Spleen (tissue), 11 donors: ENCODE measurements at regions not wholly inside any gene's neighbourhood (a gene's known extent, or its start where the extent isn't known, plus 50 kb on each side); places are given as distances from the start of the nearest gene placed in this dataset.
"Not testable (repeated sequence)": the region's sequence is repeated elsewhere in the genome, so short reads cannot be mapped to it uniquely, and the experiment has no call there.

Experiments used
- DNase-seq: peaks from one replicate; pipeline ENCODE4 v3.0.0-alpha.2; 2020
- H3K27ac ChIP-seq, 8 donors: fragments of 200-600 bp; sonication (generic) in 7 of 8; 1 replicate in 4 of 8; 2 replicates in 4 of 8; pipeline versions ENCODE4 v1.5.0 to v1.8.0; 2016 to 2021; ENCODE audit warnings: inconsistent platforms in 4 of 8, mild to moderate bottlenecking in 4 of 8, moderate library complexity in 1 of 8
- H3K27me3 ChIP-seq, 7 donors: fragments of 200-600 bp; sonication (generic) in 6 of 7; replicated peaks in 1 of 7; 1 replicate in 4 of 7; 2 replicates in 3 of 7; pipeline versions ENCODE4 v1.5.0 to v1.8.0; 2016 to 2021; ENCODE audit warnings: inconsistent platforms in 3 of 7, mild to moderate bottlenecking in 1 of 7
- H3K36me3 ChIP-seq, 6 donors: fragments of 200-600 bp; sonication (generic) in 5 of 6; 1 replicate in 4 of 6; 2 replicates in 2 of 6; pipeline versions ENCODE4 v1.5.0 to v1.8.0; 2016 to 2021; ENCODE audit warnings: inconsistent platforms in 2 of 6
- H3K4me1 ChIP-seq, 6 donors: fragments of 200-600 bp; sonication (generic) in 5 of 6; 1 replicate in 3 of 6; 2 replicates in 3 of 6; pipeline versions ENCODE4 v1.5.0 to v1.8.0; 2016 to 2021; ENCODE audit warnings: inconsistent platforms in 3 of 6
- H3K4me3 ChIP-seq, 8 donors: fragments of 200-600 bp; sonication (generic) in 7 of 8; 1 replicate in 4 of 8; 2 replicates in 4 of 8; pipeline versions ENCODE4 v1.5.0 to v1.8.0; 2016 to 2021; ENCODE audit warnings: inconsistent platforms in 4 of 8, mild to moderate bottlenecking in 4 of 8, moderate library complexity in 2 of 8
- H3K9me3 ChIP-seq, 8 donors: fragments of 200-600 bp; sonication (generic) in 7 of 8; 1 replicate in 4 of 8; 2 replicates in 4 of 8; pipeline versions ENCODE4 v1.5.0 to v1.8.0; 2016 to 2021; ENCODE audit warnings: inconsistent platforms in 4 of 8
- CTCF ChIP-seq, 11 experiments: fragments of 200-600 bp in 7 of 11; fragments of 450-650 bp in 4 of 11; sonication (generic) in 4 of 11; IDR thresholded peaks in 8 of 11; conservative IDR thresholded peaks in 3 of 11; 1 replicate in 7 of 11; 2 replicates in 4 of 11; pipeline versions ENCODE4 v1.4.0 to v1.8.0; 2016 to 2021; ENCODE audit warnings: antibody characterized with exemption in 11 of 11, inconsistent platforms in 4 of 11, mild to moderate bottlenecking in 1 of 11
- POLR2A ChIP-seq, 3 donors: fragments of 450-650 bp; IDR thresholded peaks; one replicate each; pipeline ENCODE4 v1.5.1; 2017; ENCODE audit warnings: antibody characterized with exemption in 3 of 3, mild to moderate bottlenecking in 1 of 3
- POLR2AphosphoS5 ChIP-seq, 3 donors: sonication (generic); formaldehyde crosslinking; IDR thresholded peaks; one replicate each; pipeline ENCODE4 v1.5.1; 2017; ENCODE audit warnings: antibody characterized with exemption in 3 of 3
- WGBS, 5 donors: extraction: QIAGEN DNeasy Blood & Tissue Kit in 3 of 5; methylation state at CpG; one replicate each; pipeline versions ENCODE4 v1.1.5 to v1.1.7; 2013 to 2018; 5-methylcytosine and 5-hydroxymethylcytosine counted together
- intact Hi-C: fragments of 100-400 bp; cut with DNase I; formaldehyde crosslinking; loops from one replicate; pipeline ENCODE4 v1.15.0; 2023; ENCODE audit warnings: low total_unique reads
- donor health status: healthy with polysubstance abuse.
- donor health status: DM: no; HTN: no; CAD: no; lungs with moderate emphysema.
- donor health status: DM: no; HTN: no; CAD: no.
- donor health status: Bipolar disorder and iron deficiency.
- donor health status: healthy.
- donor health status: DM: no; HTN: no; CAD: no.
- donor health status: DM: yes; HTN: yes; CAD: no.

- no peaks in the 10 kb centered on the region for H3K4me1 ChIP-seq
- H3K9me3 ChIP-seq = peaks cover 0 to 17% (median 10%) of the 10 kb centered on the region in 8 donors
- WGBS, 5 donors = 83 to 95% (median 90%) methylated on average over 1 of the region's 1 CpG
- TF ChIP-seq POLR2A (IDR thresholded peaks at IDR 0.05) (no peak), CTCF (IDR thresholded peaks at IDR 0.05 in 8 of 11, conservative IDR thresholded peaks at IDR 0.05 in 3 of 11) (no peak), POLR2AphosphoS5 (IDR thresholded peaks at IDR 0.05) (no peak)
- H3K4me3 ChIP-seq = no peak overlapping the region
- no peak overlapping the region for H3K27ac ChIP-seq
- intact Hi-C loops = no loop called here
- H3K36me3 ChIP-seq = no peaks in the 10 kb centered on the region
- no peaks in the 10 kb centered on the region for H3K27me3 ChIP-seq
- DNase-seq = no peak
These were observed 219.4 kb downstream of the PTGER3 start for GRCh38 chr1:70828177-70828576.

- intact Hi-C loops, DNase-seq, H3K4me1 ChIP-seq, H3K27ac ChIP-seq, H3K27me3 ChIP-seq, H3K36me3 ChIP-seq, H3K4me3 ChIP-seq: not testable (repeated sequence)
- WGBS, 5 donors = 74 to 88% (median 84%) methylated on average over 2 of the region's 2 CpGs
- H3K9me3 ChIP-seq = peaks cover 0 to 22% (median 10%) of the 10 kb centered on the region in 8 donors
These were observed 213.3 kb downstream of the PTGER3 start for GRCh38 chr1:70834365-70834764.

GRCh38 chr1:70836456-70836855 lies 211.2 kb downstream of the PTGER3 start:
- intact Hi-C loops = no loop called here
- peaks cover 0 to 20% (median 7%) of the 10 kb centered on the region in 8 donors for H3K9me3 ChIP-seq
- no peaks in the 10 kb centered on the region for H3K27me3 ChIP-seq
- DNase-seq = no peak
- no peak overlapping the region for H3K4me3 ChIP-seq
- no peaks in the 10 kb centered on the region for H3K4me1 ChIP-seq
- 89 to 96% (median 94%) methylated on average over 1 of the region's 1 CpG for WGBS, 5 donors
- TF ChIP-seq CTCF (IDR thresholded peaks at IDR 0.05 in 8 of 11, conservative IDR thresholded peaks at IDR 0.05 in 3 of 11) (no peak), POLR2AphosphoS5 (IDR thresholded peaks at IDR 0.05) (no peak), POLR2A (IDR thresholded peaks at IDR 0.05) (no peak)
- no peaks in the 10 kb centered on the region for H3K36me3 ChIP-seq
- H3K27ac ChIP-seq = no peak overlapping the region

- Histone ChIP-seq H3K36me3 (no peaks in the 10 kb centered on the region), H3K27me3 (no peaks in the 10 kb centered on the region), H3K9me3 (peaks cover 0 to 8% (median 3%) of the 10 kb centered on the region in 8 donors), H3K4me3 (no peak overlapping the region), H3K4me1 (no peaks in the 10 kb centered on the region), H3K27ac (no peak overlapping the region)
- WGBS, 5 donors = 70 to 85% (median 78%) methylated on average over 3 of the region's 3 CpGs
- intact Hi-C loops = no loop called here
- no peak for TF ChIP-seq CTCF (IDR thresholded peaks at IDR 0.05 in 8 of 11, conservative IDR thresholded peaks at IDR 0.05 in 3 of 11)
- no peak for TF ChIP-seq POLR2A (IDR thresholded peaks at IDR 0.05)
- no peak for TF ChIP-seq POLR2AphosphoS5 (IDR thresholded peaks at IDR 0.05)
- no peak for DNase-seq
These were observed 207.2 kb downstream of the PTGER3 start for GRCh38 chr1:70840260-70840953.
